ENCODE measurements at regions not wholly inside any gene's neighbourhood (a gene's known extent, or its start where the extent isn't known, plus 50 kb on each side); places are given as distances from the start of the nearest gene placed in this dataset.

GRCh38 chr4:176499518-176499917, 179.8 kb downstream of the SPCS3 start:
- DNase-seq (ENCODE audit: extremely low spot score), result no peak
- POLR2A ChIA-PET, result no interaction called here
- CTCF ChIA-PET, result no interaction called here
- no peak for TF ChIP-seq FOXK2 (IDR thresholded peaks at IDR 0.05)

GRCh38 chr4:176500894-176501293, 181.1 kb downstream of the SPCS3 start:
- ChIA-PET POLR2A (no interaction called here), CTCF (no interaction called here)
- TF ChIP-seq TARDBP (IDR thresholded peaks at IDR 0.05) (no peak), FOXK2 (IDR thresholded peaks at IDR 0.05) (no peak), FOXM1 (IDR thresholded peaks at IDR 0.05; ENCODE audit: borderline replicate concordance) (no peak), PKNOX1 (IDR thresholded peaks at IDR 0.05) (no peak), ZNF384 (IDR thresholded peaks at IDR 0.05) (no peak), FOXA1 (IDR thresholded peaks at IDR 0.05) (no peak), NFRKB (IDR thresholded peaks at IDR 0.05) (no peak)
- DNase-seq (ENCODE audit: extremely low spot score), result no peak

GRCh38 chr4:176504118-176504517, 184.4 kb downstream of the SPCS3 start:
- ChIA-PET POLR2A (no interaction called here), CTCF (no interaction called here)
- TF ChIP-seq CTBP1 (IDR thresholded peaks at IDR 0.05; ENCODE audit: borderline replicate concordance), result no peak
- no peak for TF ChIP-seq PKNOX1 (IDR thresholded peaks at IDR 0.05)
- TF ChIP-seq LEF1 (IDR thresholded peaks at IDR 0.05; ENCODE audit: borderline replicate concordance), result no peak
- no peak for TF ChIP-seq ARNT (IDR thresholded peaks at IDR 0.05)
- no peak for TF ChIP-seq L3MBTL2 (conservative IDR thresholded peaks at IDR 0.05)
- TF ChIP-seq SP1 (IDR thresholded peaks at IDR 0.05), result no peak
- no peak for TF ChIP-seq ZNF384 (IDR thresholded peaks at IDR 0.05)
- no peak for TF ChIP-seq SUZ12 (IDR thresholded peaks at IDR 0.05)
- TF ChIP-seq FOXK2 (IDR thresholded peaks at IDR 0.05), result no peak
- no peak for TF ChIP-seq FOXM1 (IDR thresholded peaks at IDR 0.05; ENCODE audit: borderline replicate concordance)
- TF ChIP-seq BHLHE40 (IDR thresholded peaks at IDR 0.05; ENCODE audit: borderline replicate concordance), result no peak
- TF ChIP-seq FOXA1 (IDR thresholded peaks at IDR 0.05), result no peak
- TF ChIP-seq ELF4 (IDR thresholded peaks at IDR 0.05), result no peak
- no peak for TF ChIP-seq NFRKB (IDR thresholded peaks at IDR 0.05)
- TF ChIP-seq TARDBP (IDR thresholded peaks at IDR 0.05), result no peak
- no peak for DNase-seq (ENCODE audit: extremely low spot score)

- POLR2A ChIA-PET, result no interaction called here
- DNase-seq (ENCODE audit: extremely low spot score), result no peak
- TF ChIP-seq SP1 (IDR thresholded peaks at IDR 0.05) (no peak), HDGF (IDR thresholded peaks at IDR 0.05; ENCODE audit: borderline replicate concordance) (no peak)
- CTCF ChIA-PET, result no interaction called here
Measured at GRCh38 chr4:176507845-176508533, 188.2 kb downstream of the SPCS3 start.

- DNase-seq (ENCODE audit: extremely low spot score), result no peak
- TF ChIP-seq FOXA1 (IDR thresholded peaks at IDR 0.05), result no peak
- TF ChIP-seq L3MBTL2 (conservative IDR thresholded peaks at IDR 0.05), result no peak
- no peak for TF ChIP-seq SP1 (IDR thresholded peaks at IDR 0.05)
- no peak for TF ChIP-seq ELF4 (IDR thresholded peaks at IDR 0.05)
- TF ChIP-seq NFRKB (IDR thresholded peaks at IDR 0.05), result no peak
- no peak for TF ChIP-seq FOXM1 (IDR thresholded peaks at IDR 0.05; ENCODE audit: borderline replicate concordance)
- no peak for TF ChIP-seq ARNT (IDR thresholded peaks at IDR 0.05)
- no peak for TF ChIP-seq ZNF384 (IDR thresholded peaks at IDR 0.05)
- TF ChIP-seq LEF1 (IDR thresholded peaks at IDR 0.05; ENCODE audit: borderline replicate concordance), result no peak
- no peak for TF ChIP-seq BHLHE40 (IDR thresholded peaks at IDR 0.05; ENCODE audit: borderline replicate concordance)
- no peak for TF ChIP-seq FOXK2 (IDR thresholded peaks at IDR 0.05)
- no peak for TF ChIP-seq PKNOX1 (IDR thresholded peaks at IDR 0.05)
- TF ChIP-seq SUZ12 (IDR thresholded peaks at IDR 0.05), result no peak
- CTCF ChIA-PET, result no interaction called here
- POLR2A ChIA-PET, result no interaction called here
Measured at GRCh38 chr4:176508780-176509331, 189.1 kb downstream of the SPCS3 start.

GRCh38 chr4:176525576-176525975, 205.8 kb downstream of the SPCS3 start:
- ChIA-PET POLR2A (no interaction called here), CTCF (interaction anchor here (0.6 kb wide), 1 partner anchor 630 kb away, joined by 3 read pairs; no protein-coding TSS in a partner anchor)
- DNase-seq (ENCODE audit: extremely low spot score), result no peak
- TF ChIP-seq PKNOX1 (IDR thresholded peaks at IDR 0.05) (no peak), L3MBTL2 (conservative IDR thresholded peaks at IDR 0.05) (no peak), FOXK2 (IDR thresholded peaks at IDR 0.05) (no peak), SUZ12 (IDR thresholded peaks at IDR 0.05) (no peak), NFRKB (IDR thresholded peaks at IDR 0.05) (no peak), TARDBP (IDR thresholded peaks at IDR 0.05) (no peak), LEF1 (IDR thresholded peaks at IDR 0.05; ENCODE audit: borderline replicate concordance) (no peak), HDGF (IDR thresholded peaks at IDR 0.05; ENCODE audit: borderline replicate concordance) (no peak), CTBP1 (IDR thresholded peaks at IDR 0.05; ENCODE audit: borderline replicate concordance) (no peak), ZNF384 (IDR thresholded peaks at IDR 0.05) (no peak), FOXM1 (IDR thresholded peaks at IDR 0.05; ENCODE audit: borderline replicate concordance) (no peak)

All from HEK293T (cell line).